Endothelial cell of umbilical vein (primary cell): ENCODE measurements at regions not wholly inside any gene's neighbourhood (a gene's known extent, or its start where the extent isn't known, plus 50 kb on each side); places are given as distances from the start of the nearest gene placed in this dataset.

Source experiments
- BruUV-seq: library from RNA; stranded (reverse); fragments of 400-500 nt; replicated peaks from 2 replicates; lab custom pipeline; 2021; lab: Mats Ljungman, UMichigan
- CTCF ChIA-PET: fragments of 300-600, 350-600 bp; sonication (Branson Sonifier 250); formaldehyde crosslinking; loops from one replicate; lab custom pipeline; 2021; ENCODE audit warnings: antibody characterized with exemption, inconsistent platforms; lab: Charles Lee
- POLR2A ChIA-PET: fragments of 300-600, 350-600 bp; sonication (Branson Sonifier 250); formaldehyde crosslinking; loops from one replicate; lab custom pipeline; 2021; ENCODE audit warnings: antibody characterized with exemption, inconsistent platforms; lab: Charles Lee
- DNase-seq: peaks from one replicate; pipeline ENCODE4 v3.0.0-alpha.2; 2011; ENCODE audit warnings: low read depth, low spot score
- FAIRE-seq: peaks from 2 replicates; lab custom pipeline; 2011; peaks lifted over from hg19 to GRCh38; lab: Jason Lieb, UNC
- H2AFZ ChIP-seq: 2 replicates; pipeline ENCODE4 v1.6.0; 2012; ENCODE audit warnings: low read depth, low read length, control low read depth, inconsistent platforms
- H3K27ac ChIP-seq: 2 replicates; pipeline ENCODE4 v1.5.1; 2011; ENCODE audit warnings: low read depth, mild to moderate bottlenecking, control low read depth, low read length, moderate library complexity; ENCODE audit not compliant: insufficient read depth
- H3K27me3 ChIP-seq, 2 experiments: 2 replicates each; pipeline versions ENCODE4 v1.6.0 to v1.6.1; 2011; ENCODE audit warnings: low read length in 2 of 2, mixed read lengths in 1 of 2; ENCODE audit not compliant: control insufficient read depth in 2 of 2, insufficient read depth in 2 of 2
- H3K36me3 ChIP-seq, 2 experiments: 2 replicates in 1 of 2; 3 replicates in 1 of 2; pipeline ENCODE4 v1.5.1; 2011; ENCODE audit warnings: low read length in 2 of 2, mild to moderate bottlenecking in 1 of 2, moderate library complexity in 1 of 2; ENCODE audit not compliant: control insufficient read depth in 2 of 2, insufficient read depth in 2 of 2; ENCODE audit errors: extremely low read depth in 1 of 2
- H3K4me1 ChIP-seq: 3 replicates; pipeline ENCODE4 v1.5.1; 2011; ENCODE audit warnings: mild to moderate bottlenecking, low read length; ENCODE audit not compliant: control insufficient read depth, insufficient read depth; ENCODE audit errors: extremely low read depth
- H3K4me2 ChIP-seq: 2 replicates; pipeline ENCODE4 v1.6.1; 2011; ENCODE audit warnings: low read length, control low read depth, mixed read lengths; ENCODE audit not compliant: insufficient read depth
- H3K4me3 ChIP-seq, 3 experiments: fragments of 200-600 bp in 1 of 3; sonication (generic), shearing (Covaris generic) in 1 of 3; replicated peaks in 1 of 3; 2 replicates each; pipeline ENCODE4 v1.5.1; 2011 to 2016; ENCODE audit warnings: control low read depth in 3 of 3, low read length in 3 of 3, mild to moderate bottlenecking in 2 of 3, inconsistent platforms in 1 of 3, low read depth in 1 of 3, moderate library complexity in 1 of 3; ENCODE audit not compliant: insufficient read depth in 1 of 3
- H3K79me2 ChIP-seq: 2 replicates; pipeline ENCODE4 v1.6.0; 2012; ENCODE audit warnings: low read length, inconsistent platforms; ENCODE audit not compliant: control insufficient read depth, insufficient read depth
- H3K9ac ChIP-seq: replicated peaks from 2 replicates; pipeline ENCODE3; 2011; ENCODE audit warnings: low read length, control low read depth; ENCODE audit not compliant: insufficient read depth; ENCODE audit errors: extremely low read depth
- H3K9me1 ChIP-seq: replicated peaks from 3 replicates; pipeline ENCODE4 v1.6.0; 2011; ENCODE audit warnings: mild to moderate bottlenecking, low read length; ENCODE audit not compliant: control insufficient read depth, insufficient read depth; ENCODE audit errors: extremely low read depth
- H3K9me3 ChIP-seq: replicated peaks from 2 replicates; pipeline ENCODE4 v1.5.1; 2012; ENCODE audit warnings: low read length, inconsistent platforms; ENCODE audit not compliant: control insufficient read depth, insufficient read depth
- H4K20me1 ChIP-seq: replicated peaks from 2 replicates; pipeline ENCODE3; 2011; ENCODE audit warnings: mild to moderate bottlenecking, low read length; ENCODE audit not compliant: control insufficient read depth, insufficient read depth; ENCODE audit errors: extremely low read depth
- EZH2 ChIP-seq: IDR thresholded peaks from 2 replicates; pipeline ENCODE4 v1.6.1; 2012; ENCODE audit warnings: borderline replicate concordance, low read depth, mild to moderate bottlenecking, moderate library complexity, low read length, inconsistent platforms; ENCODE audit not compliant: severe bottlenecking
- FOS ChIP-seq: IDR thresholded peaks from 2 replicates; pipeline ENCODE4 v1.6.1; 2011; ENCODE audit warnings: mild to moderate bottlenecking, low read length, moderate library complexity, borderline replicate concordance; ENCODE audit not compliant: insufficient read depth
- GATA2 ChIP-seq: IDR thresholded peaks from 2 replicates; pipeline ENCODE4 v1.7.0; 2011; ENCODE audit warnings: low read depth, mild to moderate bottlenecking, moderate library complexity, mixed read lengths, low read length; ENCODE audit not compliant: insufficient read length, insufficient read depth
- JUN ChIP-seq: IDR thresholded peaks from 2 replicates; pipeline ENCODE4 v1.6.1; 2011; ENCODE audit warnings: borderline replicate concordance, low read depth; ENCODE audit not compliant: insufficient read length, insufficient read depth
- MYC ChIP-seq: IDR thresholded peaks from one replicate; pipeline ENCODE4 v1.6.1; 2011; ENCODE audit warnings: mild to moderate bottlenecking, low read depth, low read length
- POLR2A ChIP-seq: IDR thresholded peaks from 2 replicates; pipeline ENCODE4 v1.6.1; 2012; ENCODE audit warnings: low read depth, mild to moderate bottlenecking, control low read depth, low read length
- POLR2AphosphoS5 ChIP-seq: IDR thresholded peaks from 2 replicates; pipeline ENCODE4 v1.6.1; 2012; ENCODE audit warnings: low read depth, mild to moderate bottlenecking, control low read depth, low read length, moderate library complexity; ENCODE audit not compliant: insufficient read depth
- dilution Hi-C: fragments of 300-500 bp; cut with MboI; formaldehyde crosslinking; loops from one replicate; pipeline ENCODE4 v1.15.0; 2019; ENCODE audit warnings: low sequenced_read_pairs; ENCODE audit not compliant: extremely low pct_ligation_motif_present
- intact Hi-C: fragments of 100-400 bp; cut with micrococcal nuclease; formaldehyde crosslinking; loops from one replicate; pipeline ENCODE4 v1.10.0; 2022
- TF ChIP-seq, protein P1 (sequence below): IDR thresholded peaks from 2 replicates; pipeline ENCODE4 v1.6.1; 2011; ENCODE audit not compliant: insufficient read depth, insufficient read length
- TF ChIP-seq, protein P2 (sequence below), 2 donors: IDR thresholded peaks; 1 replicate in 1 of 2; 2 replicates in 1 of 2; pipeline ENCODE4 v1.5.1; 2011; ENCODE audit warnings: low read length in 2 of 2, mild to moderate bottlenecking in 2 of 2, moderate library complexity in 2 of 2, control low read depth in 1 of 2, inconsistent platforms in 1 of 2, low read depth in 1 of 2; ENCODE audit not compliant: insufficient read depth in 1 of 2; ENCODE audit errors: extremely low read depth in 1 of 2

DNA sequence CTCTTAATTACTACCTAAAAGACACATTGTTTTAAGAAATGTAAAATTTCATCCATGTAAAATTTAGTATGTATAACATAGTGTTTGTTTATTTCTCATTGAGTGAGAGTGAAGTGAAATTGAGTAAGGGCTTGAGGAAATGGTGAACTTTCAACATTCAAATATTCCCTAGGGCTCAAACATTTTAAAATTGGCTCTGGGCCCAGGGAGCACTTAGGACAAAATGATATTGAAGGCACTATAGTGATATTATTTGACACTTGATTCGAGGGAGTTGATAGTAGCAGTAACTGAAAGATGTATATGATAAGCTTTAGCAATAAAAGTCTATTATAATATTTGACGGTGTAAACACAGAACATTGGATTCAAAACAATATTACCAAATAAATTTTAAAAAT, 1244.0 kb upstream of the TENM3 start:
- intact Hi-C loops (no loop called here), dilution Hi-C loops (no loop called here)
- TF ChIP-seq POLR2AphosphoS5 (no peak), FOS (no peak), EZH2 (no peak), MYC (no peak), GATA2 (no peak), POLR2A (no peak), JUN (no peak)
- TF ChIP-seq, protein P1, sequence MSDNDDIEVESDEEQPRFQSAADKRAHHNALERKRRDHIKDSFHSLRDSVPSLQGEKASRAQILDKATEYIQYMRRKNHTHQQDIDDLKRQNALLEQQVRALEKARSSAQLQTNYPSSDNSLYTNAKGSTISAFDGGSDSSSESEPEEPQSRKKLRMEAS = no peak
- TF ChIP-seq, protein P2, sequence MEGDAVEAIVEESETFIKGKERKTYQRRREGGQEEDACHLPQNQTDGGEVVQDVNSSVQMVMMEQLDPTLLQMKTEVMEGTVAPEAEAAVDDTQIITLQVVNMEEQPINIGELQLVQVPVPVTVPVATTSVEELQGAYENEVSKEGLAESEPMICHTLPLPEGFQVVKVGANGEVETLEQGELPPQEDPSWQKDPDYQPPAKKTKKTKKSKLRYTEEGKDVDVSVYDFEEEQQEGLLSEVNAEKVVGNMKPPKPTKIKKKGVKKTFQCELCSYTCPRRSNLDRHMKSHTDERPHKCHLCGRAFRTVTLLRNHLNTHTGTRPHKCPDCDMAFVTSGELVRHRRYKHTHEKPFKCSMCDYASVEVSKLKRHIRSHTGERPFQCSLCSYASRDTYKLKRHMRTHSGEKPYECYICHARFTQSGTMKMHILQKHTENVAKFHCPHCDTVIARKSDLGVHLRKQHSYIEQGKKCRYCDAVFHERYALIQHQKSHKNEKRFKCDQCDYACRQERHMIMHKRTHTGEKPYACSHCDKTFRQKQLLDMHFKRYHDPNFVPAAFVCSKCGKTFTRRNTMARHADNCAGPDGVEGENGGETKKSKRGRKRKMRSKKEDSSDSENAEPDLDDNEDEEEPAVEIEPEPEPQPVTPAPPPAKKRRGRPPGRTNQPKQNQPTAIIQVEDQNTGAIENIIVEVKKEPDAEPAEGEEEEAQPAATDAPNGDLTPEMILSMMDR (IDR thresholded peaks at IDR 0.05; ENCODE audit: extremely low read depth in 1 of 2, insufficient read depth in 1 of 2, low read depth in 1 of 2, low read length in 2 of 2) = no peak
- Histone ChIP-seq H3K4me2 (no peak overlapping the region), H4K20me1 (no peaks in the 10 kb centered on the region), H3K9ac (no peak overlapping the region), H3K9me1 (no peaks in the 10 kb centered on the region), H3K79me2 (no peaks in the 10 kb centered on the region), H3K27ac (no peak overlapping the region), H2AFZ (no peak overlapping the region), H3K4me1 (no peaks in the 10 kb centered on the region), H3K36me3 (no peaks in the 10 kb centered on the region), H3K4me3 (no peak overlapping the region), H3K27me3 (no peaks in the 10 kb centered on the region), H3K9me3 (peaks cover 3% of the 10 kb centered on the region)
- no TSS peak for BruUV-seq
- POLR2A ChIA-PET = no interaction called here
- no peak for FAIRE-seq
- no peak for DNase-seq
- CTCF ChIA-PET = no interaction called here
